ENCODE measurements at regions not wholly inside any gene's neighbourhood (a gene's known extent, or its start where the extent isn't known, plus 50 kb on each side); places are given as distances from the start of the nearest gene placed in this dataset.

- Mint-ChIP-seq H3K9me3 (peaks cover 3% of the 10 kb centered on the region), H3K4me1 (ENCODE audit: low read depth) (no peaks in the 10 kb centered on the region), H3K27me3 (ENCODE audit: low read depth) (no peaks in the 10 kb centered on the region), H3K27ac (no peak overlapping the region), H3K4me3 (no peak overlapping the region), H3K36me3 (ENCODE audit: low read depth) (no peaks in the 10 kb centered on the region)
- no peak for DNase-seq (ENCODE audit: low spot score)
These were observed 272.5 kb downstream of the C12orf50 start for GRCh38 chr12:87756721-87757120.

- Mint-ChIP-seq H3K27me3 (ENCODE audit: low read depth) (no peaks in the 10 kb centered on the region), H3K9me3 (peaks cover 3% of the 10 kb centered on the region), H3K4me1 (ENCODE audit: low read depth) (no peaks in the 10 kb centered on the region), H3K27ac (no peak overlapping the region), H3K4me3 (no peak overlapping the region), H3K36me3 (ENCODE audit: low read depth) (no peaks in the 10 kb centered on the region)
- DNase-seq (ENCODE audit: low spot score): no peak
These were observed 273.1 kb downstream of the C12orf50 start for GRCh38 chr12:87756111-87756510.

DNA sequence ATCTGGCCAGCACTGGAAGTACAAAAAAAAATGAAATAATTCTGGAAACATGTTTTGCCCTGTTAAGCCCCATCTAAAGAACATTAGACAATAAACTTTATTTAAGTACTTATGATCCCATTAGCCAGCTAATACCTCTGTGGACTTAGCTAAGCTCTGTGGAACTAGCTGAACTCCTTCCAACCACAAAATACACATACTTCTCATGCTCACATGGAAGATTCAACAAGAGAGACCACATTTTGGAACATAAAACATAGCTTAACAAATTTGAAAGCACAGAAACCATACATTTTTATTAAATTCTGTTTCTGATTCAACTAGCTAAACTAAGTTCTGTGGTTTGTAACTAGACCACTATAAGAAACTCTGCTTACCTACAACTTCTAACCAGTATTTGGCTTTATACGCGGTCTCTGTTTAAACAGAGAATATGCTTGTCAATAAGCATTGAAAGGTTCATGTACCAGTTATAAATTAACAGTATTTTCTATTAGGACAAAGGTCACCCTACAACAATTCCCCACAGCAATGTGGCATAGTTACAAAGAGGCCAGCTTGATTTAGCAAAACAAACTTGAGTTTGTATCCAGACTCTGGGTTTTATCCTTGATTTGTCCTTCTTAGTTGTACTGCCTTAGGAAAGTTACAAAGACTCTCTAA is 300.1 kb downstream of the C12orf50 start:
- H3K4me1 Mint-ChIP-seq (ENCODE audit: low read depth): no peaks in the 10 kb centered on the region

DNA sequence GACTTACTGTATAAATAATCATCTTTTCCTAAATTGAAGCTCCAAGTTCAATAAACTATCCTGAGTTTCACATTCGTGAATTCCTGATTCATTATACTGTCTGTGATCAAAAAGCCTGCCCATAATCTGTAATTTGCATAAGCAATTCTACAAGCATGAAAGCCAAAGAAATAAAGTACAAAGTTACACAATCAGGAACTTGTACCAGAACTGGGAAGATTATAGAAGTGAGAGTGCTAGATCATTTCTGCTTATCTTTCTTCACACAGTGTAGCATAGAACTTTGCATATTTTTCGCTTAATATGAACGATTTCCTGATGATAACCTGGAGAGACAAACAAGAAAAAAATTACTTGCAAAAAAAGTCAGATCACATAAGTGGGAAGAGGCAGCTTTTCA is 308.2 kb downstream of the C12orf50 start:
- Mint-ChIP-seq H3K4me3 (no peak overlapping the region), H3K4me1 (ENCODE audit: low read depth) (no peaks in the 10 kb centered on the region), H3K9me3 (peaks cover 5% of the 10 kb centered on the region), H3K27me3 (ENCODE audit: low read depth) (no peaks in the 10 kb centered on the region), H3K36me3 (ENCODE audit: low read depth) (no peaks in the 10 kb centered on the region), H3K27ac (no peak overlapping the region)
- DNase-seq (ENCODE audit: low spot score): no peak

More for the DNA sequence above, 300.1 kb downstream of the C12orf50 start:
- H3K36me3 Mint-ChIP-seq (ENCODE audit: low read depth): no peaks in the 10 kb centered on the region
- no peak for DNase-seq (ENCODE audit: low spot score)
- no peaks in the 10 kb centered on the region for H3K27me3 Mint-ChIP-seq (ENCODE audit: low read depth)
- H3K9me3 Mint-ChIP-seq: no peaks in the 10 kb centered on the region
- H3K4me3 Mint-ChIP-seq: no peak overlapping the region
- H3K27ac Mint-ChIP-seq: no peak overlapping the region

GRCh38 chr12:87704374-87704773 is 324.8 kb downstream of the C12orf50 start:
- no peak overlapping the region for H3K27ac Mint-ChIP-seq
- DNase-seq (ENCODE audit: low spot score): no peak
- H3K4me3 Mint-ChIP-seq: no peak overlapping the region
- no peaks in the 10 kb centered on the region for H3K27me3 Mint-ChIP-seq (ENCODE audit: low read depth)
- H3K36me3 Mint-ChIP-seq (ENCODE audit: low read depth): no peaks in the 10 kb centered on the region
- H3K9me3 Mint-ChIP-seq: peaks cover 12% of the 10 kb centered on the region
- no peaks in the 10 kb centered on the region for H3K4me1 Mint-ChIP-seq (ENCODE audit: low read depth)

- Mint-ChIP-seq H3K27ac (no peak overlapping the region), H3K9me3 (peaks cover 3% of the 10 kb centered on the region), H3K27me3 (ENCODE audit: low read depth) (no peaks in the 10 kb centered on the region), H3K4me1 (ENCODE audit: low read depth) (no peaks in the 10 kb centered on the region), H3K36me3 (ENCODE audit: low read depth) (no peaks in the 10 kb centered on the region), H3K4me3 (no peak overlapping the region)
- DNase-seq (ENCODE audit: low spot score): no peak
These were observed 338.9 kb downstream of the C12orf50 start for GRCh38 chr12:87690236-87690810.

GRCh38 chr12:87689196-87689595 is 340.0 kb downstream of the C12orf50 start:
- no peak overlapping the region for H3K27ac Mint-ChIP-seq
- H3K9me3 Mint-ChIP-seq: peaks cover 3% of the 10 kb centered on the region
- H3K4me3 Mint-ChIP-seq: no peak overlapping the region
- no peak for DNase-seq (ENCODE audit: low spot score)
- H3K36me3 Mint-ChIP-seq (ENCODE audit: low read depth): no peaks in the 10 kb centered on the region
- no peaks in the 10 kb centered on the region for H3K4me1 Mint-ChIP-seq (ENCODE audit: low read depth)
- H3K27me3 Mint-ChIP-seq (ENCODE audit: low read depth): no peaks in the 10 kb centered on the region

DNA sequence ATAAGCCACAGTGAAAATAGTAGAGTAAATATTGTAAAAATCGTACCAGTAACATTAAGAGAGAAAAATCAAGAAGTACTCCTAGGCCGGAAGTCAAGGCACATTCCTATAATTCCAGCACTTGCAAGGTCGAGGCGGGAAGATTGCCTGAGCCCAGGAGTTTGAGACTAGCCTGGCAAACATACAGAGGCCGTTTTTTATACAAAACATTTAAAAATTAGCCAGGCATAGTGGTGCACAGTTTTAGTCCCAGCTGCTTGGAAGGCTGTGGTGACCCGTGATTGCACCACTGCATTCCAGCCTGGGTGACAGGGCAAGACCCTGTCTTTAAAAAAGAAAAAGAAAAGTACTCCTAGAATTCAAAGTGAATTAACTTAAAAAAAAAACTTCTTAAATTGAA is 341.8 kb downstream of the C12orf50 start:
- no peak overlapping the region for H3K4me3 Mint-ChIP-seq
- H3K27me3 Mint-ChIP-seq (ENCODE audit: low read depth): no peaks in the 10 kb centered on the region
- no peaks in the 10 kb centered on the region for H3K36me3 Mint-ChIP-seq (ENCODE audit: low read depth)
- no peaks in the 10 kb centered on the region for H3K4me1 Mint-ChIP-seq (ENCODE audit: low read depth)
- H3K9me3 Mint-ChIP-seq: no peaks in the 10 kb centered on the region
- DNase-seq (ENCODE audit: low spot score): no peak
- no peak overlapping the region for H3K27ac Mint-ChIP-seq

DNA sequence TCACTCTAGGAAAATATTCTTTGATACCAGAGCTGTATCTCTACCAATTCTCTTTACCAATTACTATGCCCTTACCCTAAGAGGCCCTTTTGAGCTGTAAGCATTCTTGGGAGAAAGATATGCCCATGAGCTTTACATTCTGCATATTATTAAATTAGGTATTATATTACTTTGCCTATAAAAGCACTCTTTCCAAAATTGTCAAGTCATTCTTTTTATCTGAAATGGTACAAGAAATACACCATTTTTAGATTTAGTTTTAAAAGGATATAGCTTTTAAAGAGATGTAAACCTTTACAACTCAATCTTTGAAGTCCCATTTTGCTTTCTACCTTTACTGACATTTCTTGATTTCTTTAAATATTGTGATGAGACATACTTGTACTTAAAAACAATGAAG is 343.5 kb downstream of the C12orf50 start:
- H3K27ac Mint-ChIP-seq: no peak overlapping the region
- H3K36me3 Mint-ChIP-seq (ENCODE audit: low read depth): no peaks in the 10 kb centered on the region
- H3K27me3 Mint-ChIP-seq (ENCODE audit: low read depth): no peaks in the 10 kb centered on the region
- no peaks in the 10 kb centered on the region for H3K9me3 Mint-ChIP-seq
- H3K4me1 Mint-ChIP-seq (ENCODE audit: low read depth): no peaks in the 10 kb centered on the region
- no peak overlapping the region for H3K4me3 Mint-ChIP-seq
- no peak for DNase-seq (ENCODE audit: low spot score)

- DNase-seq (ENCODE audit: low spot score): no peak
- no peak overlapping the region for H3K27ac Mint-ChIP-seq
- H3K9me3 Mint-ChIP-seq: no peaks in the 10 kb centered on the region
- H3K27me3 Mint-ChIP-seq (ENCODE audit: low read depth): no peaks in the 10 kb centered on the region
- H3K36me3 Mint-ChIP-seq (ENCODE audit: low read depth): no peaks in the 10 kb centered on the region
- no peaks in the 10 kb centered on the region for H3K4me1 Mint-ChIP-seq (ENCODE audit: low read depth)
- no peak overlapping the region for H3K4me3 Mint-ChIP-seq
These were observed 349.9 kb downstream of the C12orf50 start for GRCh38 chr12:87679251-87679650.

GRCh38 chr12:87678453-87678852 is 350.7 kb downstream of the C12orf50 start:
- H3K9me3 Mint-ChIP-seq: no peaks in the 10 kb centered on the region
- H3K27ac Mint-ChIP-seq: no peak overlapping the region
- H3K4me3 Mint-ChIP-seq: no peak overlapping the region
- no peaks in the 10 kb centered on the region for H3K36me3 Mint-ChIP-seq (ENCODE audit: low read depth)
- H3K4me1 Mint-ChIP-seq (ENCODE audit: low read depth): no peaks in the 10 kb centered on the region
- DNase-seq (ENCODE audit: low spot score): no peak
- no peaks in the 10 kb centered on the region for H3K27me3 Mint-ChIP-seq (ENCODE audit: low read depth)

DNA sequence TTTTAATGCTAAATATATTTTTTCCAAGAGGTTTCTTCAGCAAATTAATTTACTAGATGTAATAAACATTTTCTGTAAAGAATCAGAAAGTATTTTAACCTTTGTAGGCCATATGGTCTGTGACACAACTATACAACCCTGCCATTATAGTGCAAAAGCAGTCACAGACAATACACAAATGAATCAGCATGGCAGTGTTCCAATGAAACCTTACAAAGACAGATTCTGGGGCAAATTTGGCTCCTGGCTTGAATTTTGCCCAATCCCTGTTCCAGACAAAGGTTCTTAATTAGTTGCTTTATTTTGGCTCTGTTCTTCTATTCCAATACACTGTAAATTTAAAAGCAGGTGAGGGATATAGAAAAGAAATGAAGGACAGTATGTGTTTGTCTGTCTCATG is 352.5 kb downstream of the C12orf50 start:
- Mint-ChIP-seq H3K27me3 (ENCODE audit: low read depth) (no peaks in the 10 kb centered on the region), H3K4me3 (no peak overlapping the region), H3K9me3 (no peaks in the 10 kb centered on the region), H3K4me1 (ENCODE audit: low read depth) (no peaks in the 10 kb centered on the region), H3K36me3 (ENCODE audit: low read depth) (no peaks in the 10 kb centered on the region), H3K27ac (no peak overlapping the region)
- DNase-seq (ENCODE audit: low spot score): no peak

DNA sequence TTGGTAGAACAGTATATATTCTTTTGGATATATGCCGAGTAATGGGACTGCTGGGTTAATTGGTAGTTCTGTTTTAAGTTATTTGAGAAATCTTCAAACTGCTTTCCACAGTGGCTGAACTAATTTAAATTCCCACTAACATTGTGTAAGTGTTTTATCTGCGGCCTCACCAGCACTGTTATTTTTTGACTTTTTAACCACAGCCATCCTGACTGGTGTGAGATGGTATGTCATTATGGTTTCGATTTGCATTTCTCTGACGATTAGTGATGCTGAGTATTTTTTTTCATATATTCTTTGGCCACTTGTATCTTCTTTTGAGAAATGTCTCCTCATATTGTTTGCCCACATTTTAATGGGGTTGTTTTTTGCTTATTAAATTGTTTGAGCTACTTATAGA is 357.4 kb downstream of the C12orf50 start:
- H3K4me3 Mint-ChIP-seq: no peak overlapping the region
- no peak overlapping the region for H3K27ac Mint-ChIP-seq
- no peaks in the 10 kb centered on the region for H3K27me3 Mint-ChIP-seq (ENCODE audit: low read depth)
- DNase-seq (ENCODE audit: low spot score): no peak
- no peaks in the 10 kb centered on the region for H3K36me3 Mint-ChIP-seq (ENCODE audit: low read depth)
- H3K4me1 Mint-ChIP-seq (ENCODE audit: low read depth): no peaks in the 10 kb centered on the region
- H3K9me3 Mint-ChIP-seq: no peaks in the 10 kb centered on the region

DNA sequence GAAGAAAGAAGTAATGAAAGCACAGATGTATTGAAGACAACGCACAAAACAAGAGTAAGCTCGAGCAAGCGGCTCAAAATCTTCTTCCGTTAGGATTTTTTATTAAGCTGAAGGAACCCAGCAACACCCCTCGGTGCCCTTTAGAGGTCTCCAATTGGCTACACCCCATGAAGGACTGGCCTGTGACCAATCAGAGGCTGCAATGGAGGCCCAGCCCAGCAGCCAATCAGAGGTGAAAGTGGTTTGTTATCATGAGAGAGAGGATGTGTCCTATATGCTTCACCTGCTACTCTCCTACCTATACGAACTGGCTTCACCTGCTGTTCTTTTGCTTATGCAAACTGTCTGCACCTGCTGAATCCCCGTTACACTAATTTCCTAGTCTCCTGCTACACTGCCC is 358.8 kb downstream of the C12orf50 start:
- DNase-seq (ENCODE audit: low spot score): no peak
- Mint-ChIP-seq H3K9me3 (no peaks in the 10 kb centered on the region), H3K36me3 (ENCODE audit: low read depth) (no peaks in the 10 kb centered on the region), H3K27me3 (ENCODE audit: low read depth) (no peaks in the 10 kb centered on the region), H3K4me3 (no peak overlapping the region), H3K27ac (no peak overlapping the region), H3K4me1 (ENCODE audit: low read depth) (no peaks in the 10 kb centered on the region)

DNA sequence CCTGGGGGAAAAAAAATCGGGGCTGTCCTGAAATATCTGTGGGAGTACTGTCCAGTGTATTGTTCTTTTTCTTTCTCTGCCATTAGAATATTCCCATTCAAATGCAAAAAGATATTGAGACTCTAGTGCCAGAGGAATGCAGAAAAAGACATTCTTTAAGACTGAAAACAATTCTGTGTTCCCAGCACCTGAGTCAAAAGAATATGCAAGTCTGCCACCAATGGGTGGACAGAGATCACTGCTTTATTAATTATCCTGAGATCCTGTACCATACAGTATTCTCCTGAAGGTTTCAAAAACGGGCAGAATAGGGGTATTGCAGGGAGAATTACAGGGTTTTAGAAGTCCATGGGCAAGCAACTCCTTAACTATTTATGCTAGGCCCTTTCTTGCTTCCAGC is 361.8 kb downstream of the C12orf50 start:
- Mint-ChIP-seq H3K4me1 (ENCODE audit: low read depth) (no peaks in the 10 kb centered on the region), H3K27me3 (ENCODE audit: low read depth) (no peaks in the 10 kb centered on the region), H3K36me3 (ENCODE audit: low read depth) (no peaks in the 10 kb centered on the region), H3K4me3 (no peak overlapping the region), H3K27ac (no peak overlapping the region), H3K9me3 (no peaks in the 10 kb centered on the region)
- no peak for DNase-seq (ENCODE audit: low spot score)

Measured in T-helper 2 cell treated with Interferon-gamma antibody and Interleukin-4, amounts not matched to agents 5 μg/mL and 100 μg/mL, for 36 hours (primary cell).